ENCODE measurements at regions not wholly inside any gene's neighbourhood (a gene's known extent, or its start where the extent isn't known, plus 50 kb on each side); places are given as distances from the start of the nearest gene placed in this dataset.
A peak's percentile ranks its signal among the peaks of the same experiment; 100 is the strongest.

GRCh38 chr1:101080859-101081258 lies 55.3 kb upstream of the DPH5 start:
- DNase-seq = no peak

- peak in 1 of 2 donors; percentile 93 for DNase-seq
Observed at GRCh38 chr1:101079341-101079740, 53.8 kb upstream of the DPH5 start.

- no peak for DNase-seq
Observed at GRCh38 chr1:101077849-101078248, 52.3 kb upstream of the DPH5 start.

GRCh38 chr1:101075926-101076325 lies 50.3 kb upstream of the DPH5 start:
- DNase-seq = no peak

Data from bone marrow (tissue), 2 donors.